Fibroblast of skin of left biceps (primary cell): ENCODE measurements at regions not wholly inside any gene's neighbourhood (a gene's known extent, or its start where the extent isn't known, plus 50 kb on each side); places are given as distances from the start of the nearest gene placed in this dataset.
A peak's percentile ranks its signal among the peaks of the same experiment; 100 is the strongest.
"Not testable (repeated sequence)": the region's sequence is repeated elsewhere in the genome, so short reads cannot be mapped to it uniquely, and the experiment has no call there.

Source experiments
- DNase-seq, 2 experiments: peaks; one replicate each; pipeline ENCODE4 v3.0.0-alpha.2; 2013; ENCODE audit warnings: low read depth in 2 of 2

DNA sequence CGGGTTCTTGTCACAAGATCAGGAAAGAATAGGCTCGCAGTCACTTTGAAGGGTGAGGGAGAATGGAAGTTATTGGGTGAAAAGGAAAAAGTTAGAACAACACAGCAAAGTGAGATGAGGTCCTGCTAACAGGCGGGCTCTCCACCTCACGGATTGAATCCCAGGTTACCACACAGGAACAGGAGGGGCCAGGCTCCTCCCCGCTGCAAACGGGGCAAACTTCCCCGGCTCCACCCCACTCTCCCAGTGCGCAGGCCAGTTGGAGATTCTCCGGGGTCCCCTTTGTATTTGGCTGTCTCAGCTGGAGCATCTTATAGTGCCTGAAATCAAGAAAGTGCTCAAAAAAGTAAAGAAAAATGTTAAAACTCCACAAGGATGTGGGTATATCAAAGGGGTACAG is 78.3 kb upstream of the IPO5 start:
- no peak for DNase-seq

GRCh38 chr13:97875911-97876310 is 77.6 kb upstream of the IPO5 start:
- DNase-seq, result no peak

- no peak for DNase-seq
Observed at GRCh38 chr13:97878431-97879375, 74.8 kb upstream of the IPO5 start.

GRCh38 chr13:97879646-97880310 is 73.7 kb upstream of the IPO5 start:
- peak; percentile 90 to 91 for DNase-seq

GRCh38 chr13:97880311-97880675 is 73.2 kb upstream of the IPO5 start:
- no peak for DNase-seq

DNA sequence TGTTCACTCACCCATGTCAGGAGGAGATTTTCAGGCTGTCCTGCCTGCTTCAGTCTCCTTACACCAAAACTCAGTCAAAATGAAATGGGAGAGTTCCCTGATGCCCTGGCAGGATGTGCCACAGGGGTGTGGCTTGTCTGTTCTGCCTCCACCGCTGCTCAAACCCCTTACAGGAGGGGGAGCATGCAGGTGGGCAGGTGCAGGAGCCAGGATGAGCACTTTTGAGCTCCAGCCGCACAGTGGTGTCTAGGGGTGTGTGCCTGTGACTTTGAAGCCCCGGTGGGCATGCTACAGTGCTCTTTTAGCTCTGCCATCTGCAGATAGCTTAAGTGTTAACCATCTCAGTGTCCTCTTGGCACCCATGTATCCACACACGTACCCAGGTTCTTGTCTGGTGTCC is 71.9 kb upstream of the IPO5 start:
- DNase-seq, result no peak

GRCh38 chr13:97883396-97883795 is 70.1 kb upstream of the IPO5 start:
- peak; percentile 26 to 33 for DNase-seq

DNA sequence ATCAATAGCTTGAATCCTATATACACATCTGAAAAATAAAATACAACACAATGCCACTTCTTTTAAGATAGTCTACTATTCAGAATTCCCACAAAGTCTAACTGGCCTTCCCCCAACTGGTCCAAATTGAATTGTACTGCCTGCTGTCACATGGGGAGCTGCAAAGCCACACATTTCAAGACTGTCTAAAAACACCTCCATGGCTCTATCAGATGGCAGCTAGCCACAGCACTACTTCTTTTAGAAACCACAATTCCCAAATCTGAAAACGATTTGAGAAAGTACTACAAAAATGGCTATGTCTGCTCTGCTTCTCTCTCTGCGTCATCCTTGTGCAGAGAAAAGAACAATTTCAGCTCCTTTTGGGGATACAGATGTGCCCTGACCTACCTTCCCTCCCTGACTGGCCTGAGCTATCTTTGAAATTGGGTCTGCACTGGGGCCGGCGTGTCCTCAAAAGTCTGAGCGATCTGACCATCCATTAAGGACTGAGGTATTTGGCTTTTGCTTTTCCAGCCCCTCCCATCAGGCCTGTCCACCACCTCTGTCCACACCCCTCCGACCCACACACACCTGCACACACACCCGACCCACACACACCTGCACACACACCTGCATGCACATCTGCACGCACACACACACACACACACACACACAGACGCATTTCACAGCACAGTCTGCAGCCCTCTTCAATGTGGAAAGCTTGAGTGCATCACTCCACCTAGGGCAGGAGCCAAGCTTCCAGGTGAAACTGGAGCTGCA is 68.6 kb upstream of the IPO5 start:
- peak in 1 of 2 experiments; percentile 24 for DNase-seq

GRCh38 chr13:97885641-97886040 is 67.8 kb upstream of the IPO5 start:
- DNase-seq, result no peak

DNA sequence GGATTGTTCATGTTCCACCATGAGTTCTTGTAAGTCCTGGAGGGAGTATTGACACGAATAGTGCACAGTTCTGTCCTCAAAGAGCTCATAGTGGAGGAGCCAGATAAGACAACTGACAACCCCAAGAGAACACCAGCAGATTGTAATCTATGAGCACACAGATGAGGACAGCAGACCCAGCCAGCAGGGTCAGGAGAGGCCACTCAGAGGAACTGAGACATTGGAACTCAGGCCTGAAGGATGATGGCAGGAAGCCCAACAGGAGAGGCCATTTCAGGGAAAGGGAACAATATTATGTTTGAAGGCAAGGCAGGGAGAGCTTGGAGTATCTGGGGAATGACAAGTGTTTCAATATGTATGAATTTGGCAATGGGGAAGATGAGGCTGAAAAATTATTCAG is 63.7 kb upstream of the IPO5 start:
- no peak for DNase-seq

- no peak for DNase-seq
Observed at GRCh38 chr13:97890573-97890972, 62.9 kb upstream of the IPO5 start.

- DNase-seq, result not testable (repeated sequence)
Observed at GRCh38 chr13:97891964-97892363, 61.5 kb upstream of the IPO5 start.

GRCh38 chr13:97892717-97893116 is 60.8 kb upstream of the IPO5 start:
- DNase-seq, result no peak

DNA sequence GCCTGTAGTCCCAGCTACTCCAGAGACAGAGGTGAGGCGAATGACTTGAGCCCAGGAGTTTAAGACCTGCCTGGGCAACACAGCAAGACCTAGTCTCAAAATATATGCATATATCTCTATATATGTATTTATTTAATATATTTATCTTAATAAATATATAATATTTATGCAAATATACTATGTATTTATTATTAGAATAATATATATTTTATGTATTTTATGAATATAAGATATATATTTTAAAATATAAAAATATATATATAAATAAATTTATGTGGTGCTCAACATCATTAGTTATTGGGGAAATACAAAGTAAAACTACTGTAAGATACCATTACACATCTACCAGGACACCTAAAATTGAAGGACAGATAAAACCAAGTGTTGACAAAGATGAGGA is 58.1 kb upstream of the IPO5 start:
- DNase-seq, result no peak

- no peak for DNase-seq
Observed at GRCh38 chr13:97896446-97896845, 57.0 kb upstream of the IPO5 start.

GRCh38 chr13:97901716-97902115 is 51.8 kb upstream of the IPO5 start:
- no peak for DNase-seq
